Adipocyte (in vitro differentiated cells): ENCODE measurements at regions not wholly inside any gene's neighbourhood (a gene's known extent, or its start where the extent isn't known, plus 50 kb on each side); places are given as distances from the start of the nearest gene placed in this dataset.

Source experiments
- DNase-seq: peaks from one replicate; pipeline ENCODE4 v3.0.0-alpha.2; 2015; ENCODE audit warnings: low read depth
- H3K27me3 ChIP-seq: replicated peaks from 2 replicates; pipeline ENCODE4 v1.7.0; 2013; ENCODE audit warnings: mild to moderate bottlenecking, low read length, moderate library complexity; ENCODE audit not compliant: control insufficient read depth, insufficient read depth
- H3K36me3 ChIP-seq: 2 replicates; pipeline ENCODE4 v1.7.0; 2013; ENCODE audit warnings: low read length, mild to moderate bottlenecking, moderate library complexity; ENCODE audit not compliant: control insufficient read depth, insufficient read depth, severe bottlenecking
- H3K4me1 ChIP-seq: 2 replicates; pipeline ENCODE4 v1.7.0; 2013; ENCODE audit warnings: mild to moderate bottlenecking, low read length, moderate library complexity; ENCODE audit not compliant: control insufficient read depth, insufficient read depth
- H3K4me3 ChIP-seq: 2 replicates; pipeline ENCODE4 v1.7.0; 2013; ENCODE audit warnings: mild to moderate bottlenecking, low read length, moderate library complexity
- H3K9ac ChIP-seq: 2 replicates; pipeline ENCODE4 v1.7.0; 2013; ENCODE audit warnings: mild to moderate bottlenecking, low read length, moderate library complexity
- H3K9me3 ChIP-seq: 2 replicates; pipeline ENCODE4 v1.7.0; 2013; ENCODE audit warnings: mild to moderate bottlenecking, low read length, moderate library complexity; ENCODE audit not compliant: control insufficient read depth

- peaks cover 47% of the 10 kb centered on the region for H3K4me1 ChIP-seq
- no peaks in the 10 kb centered on the region for H3K36me3 ChIP-seq
- H3K27me3 ChIP-seq = no peaks in the 10 kb centered on the region
- no peak overlapping the region for H3K4me3 ChIP-seq
- no peaks in the 10 kb centered on the region for H3K9me3 ChIP-seq
- no peak overlapping the region for H3K9ac ChIP-seq
- DNase-seq = no peak
These were observed 426.9 kb upstream of the JARID2 start for GRCh38 chr6:14819001-14819400.

- DNase-seq = no peak
- H3K9ac ChIP-seq = no peak overlapping the region
- no peak overlapping the region for H3K4me3 ChIP-seq
- H3K36me3 ChIP-seq = no peaks in the 10 kb centered on the region
- H3K9me3 ChIP-seq = no peaks in the 10 kb centered on the region
- peaks cover 56% of the 10 kb centered on the region for H3K4me1 ChIP-seq
- no peaks in the 10 kb centered on the region for H3K27me3 ChIP-seq
These were observed 425.9 kb upstream of the JARID2 start for GRCh38 chr6:14819840-14820420.

GRCh38 chr6:14822012-14822553 is 423.8 kb upstream of the JARID2 start:
- Histone ChIP-seq H3K4me1 (peaks cover 46% of the 10 kb centered on the region), H3K36me3 (no peaks in the 10 kb centered on the region), H3K9me3 (no peaks in the 10 kb centered on the region), H3K4me3 (no peak overlapping the region), H3K27me3 (no peaks in the 10 kb centered on the region), H3K9ac (no peak overlapping the region)
- DNase-seq = no peak

GRCh38 chr6:14822679-14823078 is 423.2 kb upstream of the JARID2 start:
- no peaks in the 10 kb centered on the region for H3K36me3 ChIP-seq
- H3K9ac ChIP-seq = no peak overlapping the region
- DNase-seq = no peak
- peaks cover 44% of the 10 kb centered on the region for H3K4me1 ChIP-seq
- H3K9me3 ChIP-seq = no peaks in the 10 kb centered on the region
- no peaks in the 10 kb centered on the region for H3K27me3 ChIP-seq
- no peak overlapping the region for H3K4me3 ChIP-seq

GRCh38 chr6:14824060-14824459 is 421.8 kb upstream of the JARID2 start:
- H3K27me3 ChIP-seq = no peaks in the 10 kb centered on the region
- H3K9ac ChIP-seq = no peak overlapping the region
- no peaks in the 10 kb centered on the region for H3K9me3 ChIP-seq
- peaks cover 35% of the 10 kb centered on the region for H3K4me1 ChIP-seq
- DNase-seq = no peak
- H3K4me3 ChIP-seq = no peak overlapping the region
- H3K36me3 ChIP-seq = no peaks in the 10 kb centered on the region

DNA sequence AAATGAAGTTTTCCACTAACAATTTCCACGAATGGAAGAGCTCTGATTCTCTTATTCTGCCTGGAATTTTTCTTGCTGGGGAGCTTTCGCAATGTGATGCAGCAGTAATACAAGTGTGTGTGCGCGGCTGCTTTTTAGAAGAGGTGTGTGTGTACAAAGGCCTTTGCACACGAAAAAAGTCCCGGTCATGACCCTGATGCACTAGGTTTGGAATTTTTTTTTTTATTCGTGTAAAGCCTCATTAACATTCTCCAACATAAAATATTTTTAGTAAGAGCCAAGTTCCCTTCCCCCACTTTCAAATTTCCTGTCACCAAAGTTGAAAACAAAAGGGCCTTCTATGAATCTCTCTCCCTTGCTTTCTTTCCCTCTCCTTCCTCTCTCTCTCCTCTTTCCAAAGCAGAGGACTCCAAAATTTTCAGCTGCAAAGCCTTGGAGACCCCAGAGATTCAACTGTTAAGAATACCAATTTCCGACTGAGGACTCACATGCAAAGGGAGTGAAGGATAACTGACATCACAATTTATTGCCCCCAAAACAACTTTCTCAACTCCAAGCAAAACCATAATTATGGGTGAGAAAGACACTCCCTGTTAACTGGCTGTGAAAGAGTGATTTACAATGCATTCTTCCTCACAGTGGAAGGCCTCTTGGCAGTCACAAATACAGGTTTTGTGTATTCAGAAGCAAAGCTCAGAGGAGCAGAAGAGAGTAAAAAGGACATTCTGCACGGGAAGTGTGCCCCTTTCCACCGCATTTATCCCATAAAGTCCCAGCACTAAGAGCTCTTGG is 421.2 kb upstream of the JARID2 start:
- DNase-seq = no peak
- no peak overlapping the region for H3K9ac ChIP-seq
- peaks cover 33% of the 10 kb centered on the region for H3K4me1 ChIP-seq
- no peaks in the 10 kb centered on the region for H3K9me3 ChIP-seq
- H3K36me3 ChIP-seq = no peaks in the 10 kb centered on the region
- H3K4me3 ChIP-seq = no peak overlapping the region
- no peaks in the 10 kb centered on the region for H3K27me3 ChIP-seq

DNA sequence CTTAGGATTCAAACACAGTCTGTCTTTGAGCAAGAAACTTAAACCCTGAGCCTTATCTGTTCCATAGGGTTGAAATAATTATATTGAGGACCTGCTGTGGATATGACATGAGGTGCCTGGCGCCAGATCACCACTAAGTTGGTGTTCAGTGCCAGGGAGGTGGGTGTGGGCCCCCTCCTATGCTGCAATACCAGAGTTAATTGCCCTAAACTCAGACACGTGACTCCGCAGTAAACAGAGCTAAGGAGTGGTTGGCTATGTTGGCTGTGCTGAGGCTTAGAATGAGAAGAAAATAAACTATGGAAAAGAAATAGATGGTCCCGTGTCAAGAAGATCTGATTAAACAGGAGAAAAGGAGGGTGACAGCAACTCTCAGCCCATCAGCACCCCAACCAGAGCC is 419.4 kb upstream of the JARID2 start:
- Histone ChIP-seq H3K9me3 (no peaks in the 10 kb centered on the region), H3K4me1 (peaks cover 22% of the 10 kb centered on the region), H3K36me3 (no peaks in the 10 kb centered on the region), H3K27me3 (no peaks in the 10 kb centered on the region), H3K9ac (no peak overlapping the region), H3K4me3 (no peak overlapping the region)
- no peak for DNase-seq

DNA sequence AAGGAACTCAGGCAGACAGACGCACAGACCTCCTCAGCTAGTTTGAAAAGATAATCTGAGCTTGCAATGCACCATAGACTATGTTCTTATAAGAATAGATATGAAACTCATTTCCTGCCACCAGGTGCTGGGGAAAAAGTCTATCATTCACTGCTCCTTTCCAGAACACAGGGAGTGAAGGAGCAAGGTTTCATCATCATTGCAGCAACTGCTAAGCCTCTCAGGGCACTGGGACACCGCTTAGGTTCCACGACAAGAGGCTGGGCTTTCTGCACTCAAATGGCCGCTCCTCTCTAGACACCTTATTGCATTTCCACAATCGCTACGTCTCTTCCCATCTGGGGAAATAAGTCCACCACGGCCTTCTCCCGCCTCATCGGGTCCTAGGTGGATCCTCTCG is 418.5 kb upstream of the JARID2 start:
- Histone ChIP-seq H3K27me3 (no peaks in the 10 kb centered on the region), H3K9ac (no peak overlapping the region), H3K4me1 (peaks cover 20% of the 10 kb centered on the region), H3K9me3 (no peaks in the 10 kb centered on the region), H3K4me3 (no peak overlapping the region), H3K36me3 (no peaks in the 10 kb centered on the region)
- DNase-seq = no peak

- H3K9ac ChIP-seq = no peak overlapping the region
- DNase-seq = no peak
- no peaks in the 10 kb centered on the region for H3K36me3 ChIP-seq
- H3K9me3 ChIP-seq = no peaks in the 10 kb centered on the region
- no peaks in the 10 kb centered on the region for H3K27me3 ChIP-seq
- H3K4me3 ChIP-seq = no peak overlapping the region
- peaks cover 18% of the 10 kb centered on the region for H3K4me1 ChIP-seq
These were observed 417.7 kb upstream of the JARID2 start for GRCh38 chr6:14828201-14828611.

DNA sequence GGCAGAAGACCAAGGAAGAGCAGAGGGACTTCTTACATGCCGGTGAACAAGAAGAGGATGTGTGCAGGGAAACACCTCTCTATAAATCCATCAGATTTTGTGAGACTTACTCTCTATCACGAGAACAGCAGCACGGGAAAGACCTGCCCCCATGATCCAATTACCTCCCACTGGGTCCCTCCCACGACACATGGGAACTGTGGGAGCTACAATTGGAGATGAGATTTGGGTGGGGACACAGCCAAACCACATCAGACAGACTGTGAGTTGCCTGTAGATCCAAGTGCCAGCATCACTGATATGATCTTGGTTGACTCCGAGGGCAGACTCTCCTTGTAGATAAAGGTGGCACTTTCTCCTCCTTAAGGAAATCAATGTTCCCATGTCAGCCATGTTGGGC is 414.8 kb upstream of the JARID2 start:
- Histone ChIP-seq H3K27me3 (no peaks in the 10 kb centered on the region), H3K9me3 (no peaks in the 10 kb centered on the region), H3K4me3 (no peak overlapping the region), H3K36me3 (no peaks in the 10 kb centered on the region), H3K4me1 (no peaks in the 10 kb centered on the region), H3K9ac (no peak overlapping the region)
- DNase-seq = no peak

DNA sequence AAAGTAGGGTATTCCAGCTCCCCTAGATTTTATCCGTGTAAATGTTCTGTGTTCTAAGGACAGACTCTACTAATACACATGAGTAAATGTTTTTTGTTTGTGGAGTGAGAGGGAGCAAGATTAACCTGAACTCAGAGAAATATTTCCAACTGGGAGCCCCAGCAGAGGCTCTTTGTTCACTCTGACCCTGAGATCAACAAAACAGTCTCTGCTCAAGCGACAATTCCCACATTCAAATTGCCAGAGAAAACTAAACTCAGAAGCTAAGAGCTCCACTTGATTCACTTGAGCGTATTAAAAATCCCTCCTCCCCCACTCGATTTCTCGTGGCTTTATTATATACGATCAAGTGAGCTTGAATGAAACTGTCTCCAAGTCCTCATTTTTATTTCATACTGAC is 413.9 kb upstream of the JARID2 start:
- H3K4me1 ChIP-seq = no peaks in the 10 kb centered on the region
- H3K36me3 ChIP-seq = no peaks in the 10 kb centered on the region
- no peaks in the 10 kb centered on the region for H3K27me3 ChIP-seq
- no peak overlapping the region for H3K4me3 ChIP-seq
- H3K9ac ChIP-seq = no peak overlapping the region
- no peak for DNase-seq
- no peaks in the 10 kb centered on the region for H3K9me3 ChIP-seq
